ENCODE measurements at regions not wholly inside any gene's neighbourhood (a gene's known extent, or its start where the extent isn't known, plus 50 kb on each side); places are given as distances from the start of the nearest gene placed in this dataset.
A peak's percentile ranks its signal among the peaks of the same experiment; 100 is the strongest.

DNA sequence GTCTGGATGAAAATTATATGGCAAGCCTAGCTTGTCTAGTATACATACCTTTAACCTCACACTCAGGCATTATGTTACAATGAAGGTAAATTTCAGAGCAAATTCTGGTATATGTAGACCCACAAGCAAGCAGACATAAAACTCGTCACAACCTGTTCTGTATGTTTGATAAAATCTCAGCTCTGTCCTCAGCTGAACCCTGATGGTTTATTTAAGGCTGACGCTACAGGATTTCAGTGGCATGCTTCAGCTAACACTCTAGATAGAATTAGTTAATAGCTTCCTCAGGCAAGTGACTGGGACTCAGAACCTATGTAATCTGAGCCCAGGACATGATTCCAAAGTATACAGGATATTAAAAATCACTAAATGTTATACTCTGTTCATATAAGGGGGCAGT is 68.2 kb upstream of the MC2R start:
- no peaks in the 10 kb centered on the region for H3K36me3 ChIP-seq (ENCODE audit: control insufficient read depth in 2 of 3, insufficient read depth in 3 of 3, low read length in 3 of 3)
- H3K4me1 ChIP-seq (ENCODE audit: control insufficient read depth in 2 of 3, insufficient read depth in 2 of 3, low read depth in 1 of 3, low read length in 3 of 3) = no peaks in the 10 kb centered on the region
- no peak overlapping the region for H3K27ac ChIP-seq (ENCODE audit: low read depth in 2 of 2, low read length in 2 of 2)
- no peak overlapping the region for H3K9ac ChIP-seq (ENCODE audit: low read length in 3 of 3)
- H3K4me3 ChIP-seq (ENCODE audit: low read length in 3 of 3) = no peak overlapping the region
- H3K27me3 ChIP-seq (ENCODE audit: control insufficient read depth, insufficient read depth, low read length) = no peaks in the 10 kb centered on the region
- TF ChIP-seq, protein P1, sequence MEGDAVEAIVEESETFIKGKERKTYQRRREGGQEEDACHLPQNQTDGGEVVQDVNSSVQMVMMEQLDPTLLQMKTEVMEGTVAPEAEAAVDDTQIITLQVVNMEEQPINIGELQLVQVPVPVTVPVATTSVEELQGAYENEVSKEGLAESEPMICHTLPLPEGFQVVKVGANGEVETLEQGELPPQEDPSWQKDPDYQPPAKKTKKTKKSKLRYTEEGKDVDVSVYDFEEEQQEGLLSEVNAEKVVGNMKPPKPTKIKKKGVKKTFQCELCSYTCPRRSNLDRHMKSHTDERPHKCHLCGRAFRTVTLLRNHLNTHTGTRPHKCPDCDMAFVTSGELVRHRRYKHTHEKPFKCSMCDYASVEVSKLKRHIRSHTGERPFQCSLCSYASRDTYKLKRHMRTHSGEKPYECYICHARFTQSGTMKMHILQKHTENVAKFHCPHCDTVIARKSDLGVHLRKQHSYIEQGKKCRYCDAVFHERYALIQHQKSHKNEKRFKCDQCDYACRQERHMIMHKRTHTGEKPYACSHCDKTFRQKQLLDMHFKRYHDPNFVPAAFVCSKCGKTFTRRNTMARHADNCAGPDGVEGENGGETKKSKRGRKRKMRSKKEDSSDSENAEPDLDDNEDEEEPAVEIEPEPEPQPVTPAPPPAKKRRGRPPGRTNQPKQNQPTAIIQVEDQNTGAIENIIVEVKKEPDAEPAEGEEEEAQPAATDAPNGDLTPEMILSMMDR (IDR thresholded peaks at IDR 0.05; ENCODE audit: borderline replicate concordance, extremely low read depth, insufficient read depth) = no peak
- DNase-seq (no peak), FAIRE-seq (no peak)
- no peaks in the 10 kb centered on the region for H3K9me3 ChIP-seq (ENCODE audit: control insufficient read depth in 2 of 3, insufficient read depth in 1 of 3, low read length in 3 of 3)
- intact Hi-C loops (cut with DNase I) = no loop called here

DNA sequence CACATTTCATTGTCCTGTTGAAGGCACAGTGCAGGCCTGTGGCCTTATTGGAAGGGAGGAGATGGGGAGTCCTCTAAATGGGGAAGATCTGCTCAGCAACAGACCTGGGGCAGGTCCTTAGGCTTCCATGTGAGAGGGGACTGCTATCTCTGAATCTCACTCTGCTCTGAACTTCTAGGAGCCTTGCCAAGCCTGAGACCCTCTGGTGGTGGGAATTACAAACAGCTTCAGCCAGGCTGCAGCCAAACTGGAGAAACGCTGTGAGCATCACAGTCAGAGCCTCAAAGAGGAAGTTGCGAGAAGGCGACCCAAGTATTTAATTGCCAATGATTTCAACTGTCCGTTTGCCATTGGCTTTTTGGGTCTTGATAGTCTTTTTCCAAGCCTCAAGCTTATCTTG is 66.8 kb upstream of the MC2R start:
- H3K4me3 ChIP-seq (ENCODE audit: low read length in 3 of 3) = no peak overlapping the region
- H3K4me1 ChIP-seq (ENCODE audit: control insufficient read depth in 2 of 3, insufficient read depth in 2 of 3, low read depth in 1 of 3, low read length in 3 of 3) = no peaks in the 10 kb centered on the region
- no peak overlapping the region for H3K9ac ChIP-seq (ENCODE audit: low read length in 3 of 3)
- H3K36me3 ChIP-seq (ENCODE audit: control insufficient read depth in 2 of 3, insufficient read depth in 3 of 3, low read length in 3 of 3) = no peaks in the 10 kb centered on the region
- no peak overlapping the region for H3K27ac ChIP-seq (ENCODE audit: low read depth in 2 of 2, low read length in 2 of 2)
- FAIRE-seq = no peak
- intact Hi-C loops (cut with DNase I) = no loop called here
- TF ChIP-seq, protein P1 (IDR thresholded peaks at IDR 0.05; ENCODE audit: borderline replicate concordance, extremely low read depth, insufficient read depth) = no peak
- peak in 2 of 5 donors; percentile 25 to 77 for DNase-seq
- no peaks in the 10 kb centered on the region for H3K9me3 ChIP-seq (ENCODE audit: control insufficient read depth in 2 of 3, insufficient read depth in 1 of 3, low read length in 3 of 3)
- H3K27me3 ChIP-seq (ENCODE audit: control insufficient read depth, insufficient read depth, low read length) = no peaks in the 10 kb centered on the region

DNA sequence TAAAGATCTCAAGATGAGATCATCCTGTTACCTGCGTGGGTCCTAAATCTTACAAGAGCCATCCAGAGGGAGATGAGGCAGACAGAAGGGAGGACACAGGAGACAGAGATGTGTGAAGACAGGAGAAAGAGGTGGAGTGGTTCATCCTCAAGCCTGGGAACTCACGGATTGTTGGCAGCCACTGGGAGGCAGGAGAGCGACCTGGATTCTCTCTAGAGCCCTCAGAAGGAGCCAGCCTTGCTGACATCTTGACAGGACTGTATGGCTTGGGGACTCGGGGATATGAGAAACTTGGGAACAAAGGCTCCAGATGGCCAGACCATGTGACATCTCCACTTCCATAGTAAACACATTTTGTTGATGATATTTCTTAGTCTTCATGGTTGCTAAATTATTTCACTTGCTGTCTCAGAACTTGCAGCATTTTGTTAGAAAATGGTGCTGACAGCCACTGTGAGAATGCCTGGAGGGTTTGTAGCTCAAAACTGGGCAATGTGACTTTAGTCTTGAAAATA is 57.8 kb upstream of the MC2R start:
- TF ChIP-seq, protein P1 (IDR thresholded peaks at IDR 0.05; ENCODE audit: borderline replicate concordance, extremely low read depth, insufficient read depth) = no peak
- H3K4me1 ChIP-seq (ENCODE audit: control insufficient read depth in 2 of 3, insufficient read depth in 2 of 3, low read depth in 1 of 3, low read length in 3 of 3) = no peaks in the 10 kb centered on the region
- H3K4me3 ChIP-seq (ENCODE audit: low read length in 3 of 3) = no peak overlapping the region
- no peaks in the 10 kb centered on the region for H3K36me3 ChIP-seq (ENCODE audit: control insufficient read depth in 2 of 3, insufficient read depth in 3 of 3, low read length in 3 of 3)
- H3K9me3 ChIP-seq (ENCODE audit: control insufficient read depth in 2 of 3, insufficient read depth in 1 of 3, low read length in 3 of 3) = peaks cover 0 to 4% (median 0%) of the 10 kb centered on the region in 3 donors
- DNase-seq = no peak
- H3K27ac ChIP-seq (ENCODE audit: low read depth in 2 of 2, low read length in 2 of 2) = no peak overlapping the region
- H3K27me3 ChIP-seq (ENCODE audit: control insufficient read depth, insufficient read depth, low read length) = no peaks in the 10 kb centered on the region
- no peak for FAIRE-seq
- intact Hi-C loops (cut with DNase I) = no loop called here
- H3K9ac ChIP-seq (ENCODE audit: low read length in 3 of 3) = no peak overlapping the region

All from kidney (tissue), 13 donors.